Neural progenitor cell (in vitro differentiated cells): ENCODE measurements at regions not wholly inside any gene's neighbourhood (a gene's known extent, or its start where the extent isn't known, plus 50 kb on each side); places are given as distances from the start of the nearest gene placed in this dataset.

Experiments used
- EZH2phosphoT487 ChIP-seq: fragments of 200-600 bp; sonication (generic); IDR thresholded peaks from 2 replicates; pipeline ENCODE4 v1.6.1; 2017; ENCODE audit warnings: antibody characterized with exemption
- TF ChIP-seq, protein P1 (sequence below): fragments of 200-600 bp; sonication (generic); IDR thresholded peaks from 2 replicates; pipeline ENCODE4 v1.5.1; 2017; ENCODE audit warnings: antibody characterized with exemption, mild to moderate bottlenecking

DNA sequence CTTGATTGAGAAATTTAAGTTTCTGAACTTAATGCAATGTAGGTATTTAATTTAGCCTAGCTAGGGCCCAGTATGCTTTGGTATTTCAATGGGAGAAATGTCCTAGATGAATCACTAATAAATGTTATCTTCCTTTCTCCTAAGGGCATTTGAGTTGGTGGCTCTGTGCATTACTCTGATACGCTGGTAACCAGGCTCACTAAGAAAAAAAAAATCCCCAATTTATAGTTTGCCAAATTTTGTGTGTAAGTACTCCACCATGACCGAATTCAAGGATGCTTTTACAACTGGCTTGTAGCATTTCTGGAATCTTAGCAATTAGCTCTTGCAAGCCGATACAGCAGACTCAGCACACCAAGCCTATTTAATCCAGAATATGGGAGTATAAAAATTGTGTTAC, 94.6 kb upstream of the LPP start:
- TF ChIP-seq, protein P1, sequence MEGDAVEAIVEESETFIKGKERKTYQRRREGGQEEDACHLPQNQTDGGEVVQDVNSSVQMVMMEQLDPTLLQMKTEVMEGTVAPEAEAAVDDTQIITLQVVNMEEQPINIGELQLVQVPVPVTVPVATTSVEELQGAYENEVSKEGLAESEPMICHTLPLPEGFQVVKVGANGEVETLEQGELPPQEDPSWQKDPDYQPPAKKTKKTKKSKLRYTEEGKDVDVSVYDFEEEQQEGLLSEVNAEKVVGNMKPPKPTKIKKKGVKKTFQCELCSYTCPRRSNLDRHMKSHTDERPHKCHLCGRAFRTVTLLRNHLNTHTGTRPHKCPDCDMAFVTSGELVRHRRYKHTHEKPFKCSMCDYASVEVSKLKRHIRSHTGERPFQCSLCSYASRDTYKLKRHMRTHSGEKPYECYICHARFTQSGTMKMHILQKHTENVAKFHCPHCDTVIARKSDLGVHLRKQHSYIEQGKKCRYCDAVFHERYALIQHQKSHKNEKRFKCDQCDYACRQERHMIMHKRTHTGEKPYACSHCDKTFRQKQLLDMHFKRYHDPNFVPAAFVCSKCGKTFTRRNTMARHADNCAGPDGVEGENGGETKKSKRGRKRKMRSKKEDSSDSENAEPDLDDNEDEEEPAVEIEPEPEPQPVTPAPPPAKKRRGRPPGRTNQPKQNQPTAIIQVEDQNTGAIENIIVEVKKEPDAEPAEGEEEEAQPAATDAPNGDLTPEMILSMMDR = no peak
- no peak for TF ChIP-seq EZH2phosphoT487
